Mesenchymal stem cell (in vitro differentiated cells and primary cell): ENCODE measurements at regions not wholly inside any gene's neighbourhood (a gene's known extent, or its start where the extent isn't known, plus 50 kb on each side); places are given as distances from the start of the nearest gene placed in this dataset.

ENCODE experiments used
- DNase-seq: peaks from one replicate; pipeline ENCODE4 v3.0.0-alpha.2; 2013
- H2AFZ ChIP-seq: one replicate; pipeline ENCODE4 v1.6.1; 2013; ENCODE audit warnings: low read depth, mild to moderate bottlenecking, control low read depth, inconsistent platforms, low read length, moderate library complexity
- H2AK5ac ChIP-seq: 2 replicates; pipeline ENCODE4 v1.6.1; 2013; ENCODE audit warnings: low read length, moderate library complexity, mild to moderate bottlenecking, inconsistent platforms; ENCODE audit not compliant: severe bottlenecking
- H2BK120ac ChIP-seq: one replicate; pipeline ENCODE4 v1.6.1; 2013; ENCODE audit warnings: low read depth, mild to moderate bottlenecking, inconsistent platforms, low read length, moderate library complexity
- H2BK12ac ChIP-seq, 2 experiments: one replicate each; pipeline ENCODE4 v1.6.1; 2013; ENCODE audit warnings: inconsistent platforms in 2 of 2, low read length in 2 of 2, mild to moderate bottlenecking in 2 of 2, moderate library complexity in 2 of 2, control low read depth in 1 of 2
- H2BK15ac ChIP-seq: one replicate; pipeline ENCODE4 v1.6.1; 2013; ENCODE audit warnings: mild to moderate bottlenecking, low read depth, inconsistent platforms; ENCODE audit not compliant: poor library complexity, severe bottlenecking
- H2BK5ac ChIP-seq: 2 replicates; pipeline ENCODE4 v1.6.1; 2013; ENCODE audit warnings: low read depth, mild to moderate bottlenecking, low read length, control low read depth, inconsistent platforms; ENCODE audit not compliant: poor library complexity, severe bottlenecking
- H3K14ac ChIP-seq, 2 experiments: one replicate each; pipeline ENCODE4 v1.6.1; 2013; ENCODE audit warnings: inconsistent platforms in 2 of 2, low read length in 2 of 2, control low read depth in 1 of 2, mild to moderate bottlenecking in 1 of 2, moderate library complexity in 1 of 2
- H3K18ac ChIP-seq, 2 experiments: one replicate each; pipeline ENCODE4 v1.6.1; 2013; ENCODE audit warnings: inconsistent platforms in 2 of 2, low read length in 2 of 2, control low read depth in 1 of 2, low read depth in 1 of 2, mild to moderate bottlenecking in 1 of 2
- H3K23ac ChIP-seq, 2 experiments: one replicate each; pipeline ENCODE4 v1.6.1; 2013; ENCODE audit warnings: inconsistent platforms in 2 of 2, low read length in 2 of 2, mild to moderate bottlenecking in 2 of 2, moderate library complexity in 2 of 2, control low read depth in 1 of 2
- H3K27ac ChIP-seq: 2 replicates; pipeline ENCODE4 v1.5.1; 2013; ENCODE audit warnings: mild to moderate bottlenecking, moderate library complexity, low read length, control low read depth, inconsistent platforms; ENCODE audit not compliant: poor library complexity, severe bottlenecking
- H3K27me3 ChIP-seq, 2 experiments: 2 replicates each; pipeline versions ENCODE4 v1.6.1 to v1.7.0; 2013; ENCODE audit warnings: low read length in 2 of 2, mild to moderate bottlenecking in 2 of 2, moderate library complexity in 2 of 2, control low read depth in 1 of 2, inconsistent platforms in 1 of 2; ENCODE audit not compliant: control insufficient read depth in 1 of 2, insufficient read depth in 1 of 2
- H3K36me3 ChIP-seq, 2 experiments: 2 replicates each; pipeline versions ENCODE4 v1.6.1 to v1.7.0; 2013; ENCODE audit warnings: low read length in 2 of 2, control low read depth in 1 of 2, inconsistent platforms in 1 of 2, low read depth in 1 of 2, mild to moderate bottlenecking in 1 of 2; ENCODE audit not compliant: insufficient read depth in 2 of 2, control insufficient read depth in 1 of 2
- H3K4ac ChIP-seq, 2 experiments: one replicate each; pipeline ENCODE4 v1.6.1; 2013; ENCODE audit warnings: inconsistent platforms in 2 of 2, low read length in 2 of 2, mild to moderate bottlenecking in 2 of 2, moderate library complexity in 2 of 2, control low read depth in 1 of 2, low read depth in 1 of 2
- H3K4me1 ChIP-seq: 2 replicates; pipeline ENCODE4 v1.6.1; 2013; ENCODE audit warnings: low read depth, low read length, control low read depth; ENCODE audit not compliant: control insufficient read depth, insufficient read depth
- H3K4me2 ChIP-seq: 2 replicates; pipeline ENCODE4 v1.6.1; 2013; ENCODE audit warnings: low read length, mild to moderate bottlenecking, inconsistent platforms; ENCODE audit not compliant: poor library complexity, severe bottlenecking
- H3K4me3 ChIP-seq, 2 experiments: 2 replicates each; pipeline versions ENCODE4 v1.5.1 to v1.7.0; 2013; ENCODE audit warnings: low read length in 2 of 2, mild to moderate bottlenecking in 2 of 2, control low read depth in 1 of 2, low read depth in 1 of 2; ENCODE audit not compliant: insufficient read depth in 1 of 2
- H3K79me1 ChIP-seq: replicated peaks from 2 replicates; pipeline ENCODE4 v1.6.1; 2013; ENCODE audit warnings: mild to moderate bottlenecking, control low read depth, low read length, inconsistent platforms; ENCODE audit not compliant: poor library complexity, severe bottlenecking
- H3K9ac ChIP-seq: 2 replicates; pipeline ENCODE4 v1.7.0; 2013; ENCODE audit warnings: mild to moderate bottlenecking, low read length, moderate library complexity
- H3K9me3 ChIP-seq: 2 replicates; pipeline ENCODE4 v1.7.0; 2013; ENCODE audit warnings: mild to moderate bottlenecking, low read length; ENCODE audit not compliant: control insufficient read depth
- H4K8ac ChIP-seq: one replicate; pipeline ENCODE4 v1.6.1; 2013; ENCODE audit warnings: inconsistent platforms, mild to moderate bottlenecking, low read length, moderate library complexity
- H4K91ac ChIP-seq: one replicate; pipeline ENCODE4 v1.6.1; 2013; ENCODE audit warnings: mild to moderate bottlenecking, low read length, inconsistent platforms
- WGBS: methylation state at CpG from one replicate; pipeline ENCODE4 v1.1.7; 2013; ENCODE audit warnings: mixed read lengths; 5-methylcytosine and 5-hydroxymethylcytosine counted together

DNA sequence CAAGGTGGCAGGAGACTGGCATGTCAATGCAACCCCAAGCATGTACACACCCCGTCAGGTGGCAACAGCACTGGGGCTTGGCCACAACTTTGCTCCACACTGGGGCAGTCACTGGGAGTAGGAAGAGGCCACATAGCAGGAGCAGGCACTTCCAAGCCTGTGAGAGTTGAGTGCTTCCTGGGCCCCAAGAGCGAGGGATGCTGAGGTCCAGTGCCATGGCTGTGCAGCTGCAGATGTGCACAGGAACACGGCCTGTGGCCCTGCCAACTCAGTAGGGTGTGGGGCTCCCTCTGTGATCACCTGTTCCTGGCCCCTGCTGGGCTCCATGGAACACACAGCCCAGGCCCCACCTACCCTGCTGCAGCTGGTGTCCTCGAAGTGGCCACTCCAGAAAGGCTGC, 932.8 kb upstream of the SORCS1 start:
- 73% methylated on average over 4 of the region's 4 CpGs for WGBS

DNA sequence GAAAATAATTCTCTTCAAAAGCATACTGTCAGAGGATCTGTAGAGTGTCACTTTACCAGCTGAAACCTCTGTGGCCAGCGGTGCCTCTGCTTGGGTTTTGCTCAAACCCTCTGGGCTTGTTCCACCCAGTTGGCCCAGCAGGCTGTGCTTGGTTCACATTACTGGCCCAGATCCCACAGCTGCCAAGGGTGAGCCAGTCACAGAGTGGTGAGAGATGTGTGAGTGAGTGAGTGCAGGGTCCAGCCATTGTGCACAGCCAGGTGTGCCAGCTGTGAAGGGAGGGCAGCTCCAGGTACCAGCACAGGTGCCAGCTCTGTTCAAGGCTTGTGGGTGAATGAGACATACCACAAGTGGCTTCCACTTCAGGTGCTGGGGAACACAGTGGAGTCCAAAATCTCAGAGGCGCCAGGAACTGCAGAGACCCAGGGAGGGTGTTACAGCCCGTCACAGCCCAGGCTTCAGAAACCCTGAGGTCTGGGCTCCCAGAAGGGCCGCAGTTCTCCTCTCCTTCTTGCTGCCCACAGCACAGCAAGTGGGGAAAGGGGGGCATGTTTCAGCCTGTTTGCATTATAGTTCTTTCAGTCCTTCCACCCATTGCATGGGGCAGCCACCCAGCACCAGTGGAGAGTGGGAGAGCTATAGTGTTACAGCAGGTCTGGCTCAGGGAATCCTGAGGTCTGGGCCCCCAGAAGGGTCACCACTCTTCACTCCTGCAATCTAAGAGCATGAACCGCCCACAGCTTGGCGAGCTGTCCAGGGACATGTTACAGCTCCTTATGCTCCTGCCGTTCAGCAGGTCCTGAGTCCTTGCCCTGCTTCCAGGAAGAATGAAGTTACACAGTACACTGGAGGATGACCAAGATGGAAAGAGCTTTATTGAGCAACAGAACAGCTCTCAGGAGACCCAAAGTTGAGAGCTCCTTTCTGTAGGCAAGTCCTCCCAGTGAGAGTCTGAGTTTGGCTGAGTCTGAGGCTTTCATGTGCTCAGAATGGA, 931.7 kb upstream of the SORCS1 start:
- 86% methylated on average over 7 of the region's 7 CpGs for WGBS
- no peak overlapping the region for H4K8ac ChIP-seq
- H3K23ac ChIP-seq: no peak overlapping the region
- no peaks in the 10 kb centered on the region for H3K9me3 ChIP-seq
- H3K4me1 ChIP-seq: no peaks in the 10 kb centered on the region
- no peak overlapping the region for H4K91ac ChIP-seq
- H2AK5ac ChIP-seq: no peak overlapping the region
- H3K27ac ChIP-seq: no peak overlapping the region
- no peaks in the 10 kb centered on the region for H3K36me3 ChIP-seq
- H2AFZ ChIP-seq: no peak overlapping the region
- H2BK120ac ChIP-seq: no peak overlapping the region
- H2BK12ac ChIP-seq: no peak overlapping the region
- H3K18ac ChIP-seq: no peak overlapping the region
- H2BK15ac ChIP-seq: no peak overlapping the region
- H3K27me3 ChIP-seq: no peaks in the 10 kb centered on the region
- H2BK5ac ChIP-seq: no peak overlapping the region
- H3K14ac ChIP-seq: no peak overlapping the region
- H3K4ac ChIP-seq: no peak overlapping the region
- no peak for DNase-seq
- H3K9ac ChIP-seq: no peak overlapping the region
- H3K4me2 ChIP-seq: no peak overlapping the region
- no peaks in the 10 kb centered on the region for H3K79me1 ChIP-seq
- no peak overlapping the region for H3K4me3 ChIP-seq

More for the DNA sequence above, 932.8 kb upstream of the SORCS1 start:
- no peak overlapping the region for H3K4me2 ChIP-seq
- no peak overlapping the region for H2BK120ac ChIP-seq
- H2BK15ac ChIP-seq: no peak overlapping the region
- no peak overlapping the region for H3K9ac ChIP-seq
- H3K23ac ChIP-seq: no peak overlapping the region
- no peak overlapping the region for H3K14ac ChIP-seq
- no peak overlapping the region for H2AK5ac ChIP-seq
- no peak overlapping the region for H2BK5ac ChIP-seq
- H3K4ac ChIP-seq: no peak overlapping the region
- H3K4me3 ChIP-seq: no peak overlapping the region
- no peaks in the 10 kb centered on the region for H3K4me1 ChIP-seq
- no peaks in the 10 kb centered on the region for H3K36me3 ChIP-seq
- H3K27me3 ChIP-seq: no peaks in the 10 kb centered on the region
- no peak overlapping the region for H2AFZ ChIP-seq
- DNase-seq: no peak
- H3K27ac ChIP-seq: no peak overlapping the region
- no peak overlapping the region for H3K18ac ChIP-seq
- no peaks in the 10 kb centered on the region for H3K79me1 ChIP-seq
- no peak overlapping the region for H4K91ac ChIP-seq
- H3K9me3 ChIP-seq: no peaks in the 10 kb centered on the region
- no peak overlapping the region for H4K8ac ChIP-seq
- H2BK12ac ChIP-seq: no peak overlapping the region

DNA sequence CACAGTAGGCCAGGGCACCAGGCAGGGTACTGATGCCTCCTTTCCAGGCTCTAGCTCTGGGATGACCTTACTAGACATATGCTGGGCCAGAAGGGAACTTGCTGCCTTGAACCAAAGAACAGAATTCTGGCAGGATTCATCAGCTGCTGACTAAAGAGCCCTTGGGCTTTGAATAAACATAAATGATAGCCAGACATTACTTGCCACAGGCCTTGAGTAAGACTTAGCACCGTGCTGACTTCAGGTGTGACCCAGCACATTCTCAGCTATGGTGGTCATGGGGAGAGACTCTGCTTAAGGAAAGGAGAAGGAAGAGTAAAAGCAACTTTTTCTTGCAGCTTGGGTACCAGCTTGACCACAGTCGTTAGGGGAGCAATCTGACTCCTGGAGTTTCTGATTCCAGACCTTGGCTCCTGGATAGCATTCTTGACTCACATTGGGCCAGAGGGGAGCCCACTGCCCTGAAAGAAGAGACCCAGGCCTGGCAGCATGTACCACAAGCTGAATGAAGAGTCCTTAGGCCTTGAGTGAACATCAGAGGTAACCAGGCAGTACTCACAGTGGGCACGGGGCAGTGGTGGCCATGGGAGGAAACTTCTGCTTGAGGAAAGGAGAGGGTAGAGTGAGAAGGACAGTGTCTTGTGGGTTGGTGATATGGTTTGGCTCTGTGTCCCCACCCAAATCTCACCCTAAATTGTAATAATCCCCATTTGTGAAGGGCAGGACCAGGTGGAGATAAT, 926.1 kb upstream of the SORCS1 start:
- no peak overlapping the region for H3K4ac ChIP-seq

DNA sequence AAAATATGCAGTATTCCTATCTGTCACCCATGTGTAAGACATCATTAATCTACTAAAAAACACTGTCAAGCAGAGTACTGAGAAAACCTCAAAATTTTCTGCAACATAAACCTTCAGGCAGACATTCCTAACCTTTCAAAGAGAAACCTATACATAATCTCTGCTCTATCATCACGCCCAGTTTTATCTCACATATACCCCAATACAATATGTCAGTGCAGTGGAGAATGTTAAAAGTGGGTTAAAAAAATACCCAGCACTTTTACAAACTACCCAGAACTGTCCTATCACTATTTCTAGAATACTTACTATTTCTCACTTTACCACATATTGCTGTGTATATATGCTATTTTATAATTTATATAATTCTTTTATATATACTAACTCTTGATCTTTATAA, 922.0 kb upstream of the SORCS1 start:
- H3K27me3 ChIP-seq: no peaks in the 10 kb centered on the region
- no peak overlapping the region for H3K4me3 ChIP-seq
- H3K4ac ChIP-seq: no peak overlapping the region
- H2AK5ac ChIP-seq: no peak overlapping the region
- no peak overlapping the region for H3K18ac ChIP-seq
- H3K14ac ChIP-seq: no peak overlapping the region
- no peak overlapping the region for H2BK5ac ChIP-seq
- no peak overlapping the region for H2AFZ ChIP-seq
- H3K9ac ChIP-seq: no peak overlapping the region
- H4K91ac ChIP-seq: no peak overlapping the region
- H4K8ac ChIP-seq: no peak overlapping the region
- no peak overlapping the region for H3K4me2 ChIP-seq
- no peaks in the 10 kb centered on the region for H3K9me3 ChIP-seq
- no peaks in the 10 kb centered on the region for H3K79me1 ChIP-seq
- H3K4me1 ChIP-seq: no peaks in the 10 kb centered on the region
- no peaks in the 10 kb centered on the region for H3K36me3 ChIP-seq
- H2BK120ac ChIP-seq: no peak overlapping the region
- no peak for DNase-seq
- WGBS: 80% methylated on average over 1 of the region's 1 CpG
- no peak overlapping the region for H2BK12ac ChIP-seq
- no peak overlapping the region for H3K27ac ChIP-seq
- H2BK15ac ChIP-seq: no peak overlapping the region
- no peak overlapping the region for H3K23ac ChIP-seq

More for the DNA sequence above, 926.1 kb upstream of the SORCS1 start:
- no peak overlapping the region for H3K4me2 ChIP-seq
- H2AFZ ChIP-seq: no peak overlapping the region
- H4K8ac ChIP-seq: no peak overlapping the region
- H2BK12ac ChIP-seq: no peak overlapping the region
- H3K9ac ChIP-seq: no peak overlapping the region
- no peak overlapping the region for H3K4me3 ChIP-seq
- no peak overlapping the region for H2BK120ac ChIP-seq
- no peaks in the 10 kb centered on the region for H3K79me1 ChIP-seq
- no peaks in the 10 kb centered on the region for H3K36me3 ChIP-seq
- no peak overlapping the region for H4K91ac ChIP-seq
- H3K14ac ChIP-seq: no peak overlapping the region
- no peak overlapping the region for H3K27ac ChIP-seq
- H3K9me3 ChIP-seq: no peaks in the 10 kb centered on the region
- no peaks in the 10 kb centered on the region for H3K27me3 ChIP-seq
- H3K18ac ChIP-seq: no peak overlapping the region
- H3K4me1 ChIP-seq: no peaks in the 10 kb centered on the region
- no peak overlapping the region for H2BK5ac ChIP-seq
- no peak overlapping the region for H2AK5ac ChIP-seq
- H2BK15ac ChIP-seq: no peak overlapping the region
- DNase-seq: no peak
- 63% methylated on average over 2 of the region's 3 CpGs for WGBS
- no peak overlapping the region for H3K23ac ChIP-seq
